ENCODE measurements at regions not wholly inside any gene's neighbourhood (a gene's known extent, or its start where the extent isn't known, plus 50 kb on each side); places are given as distances from the start of the nearest gene placed in this dataset.

DNA sequence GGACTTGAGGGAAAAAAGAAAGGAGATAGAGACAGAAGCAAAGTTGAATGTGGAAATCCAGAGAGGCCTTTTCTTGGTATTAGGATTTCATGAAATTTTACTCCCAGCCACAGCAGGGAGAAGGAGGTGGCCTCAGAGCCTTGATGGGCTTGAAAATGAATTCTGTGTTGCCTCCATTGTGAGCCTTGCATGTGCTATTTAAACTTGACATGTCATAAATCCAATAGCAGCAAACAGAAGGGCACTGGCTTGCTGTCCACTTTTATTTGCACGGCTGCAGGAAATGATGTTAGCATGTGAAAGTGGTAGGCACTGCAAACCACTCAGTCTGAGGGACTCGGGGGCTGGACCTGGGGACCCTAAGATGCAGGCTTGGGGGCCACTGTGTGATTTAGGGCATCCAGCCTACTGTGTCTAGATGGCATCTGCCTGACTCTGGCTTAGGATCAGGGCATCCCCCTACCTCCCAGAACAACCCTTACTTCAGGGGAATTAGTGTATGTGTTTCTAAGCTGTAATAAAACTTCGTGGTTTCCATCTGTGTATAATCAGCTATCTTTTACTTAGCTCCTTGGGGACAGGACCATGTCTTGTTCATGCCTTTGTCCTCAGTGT is 139.1 kb upstream of the SKOR2 start:
- Histone ChIP-seq H3K4me3 (no peak overlapping the region), H3K27me3 (replicated peaks; ENCODE audit: insufficient read depth) (no peaks in the 10 kb centered on the region), H3K4me1 (ENCODE audit: control insufficient read depth in 1 of 2, low read depth in 2 of 2) (no peaks in the 10 kb centered on the region), H3K9me3 (no peaks in the 10 kb centered on the region), H3K36me3 (no peaks in the 10 kb centered on the region), H3K27ac (no peak overlapping the region)
- DNase-seq (ENCODE audit: low spot score) (no peak), ATAC-seq (ENCODE audit: insufficient number of reproducible peaks, low FRiP score, low read depth) (no peak)
- TF ChIP-seq, protein P1, sequence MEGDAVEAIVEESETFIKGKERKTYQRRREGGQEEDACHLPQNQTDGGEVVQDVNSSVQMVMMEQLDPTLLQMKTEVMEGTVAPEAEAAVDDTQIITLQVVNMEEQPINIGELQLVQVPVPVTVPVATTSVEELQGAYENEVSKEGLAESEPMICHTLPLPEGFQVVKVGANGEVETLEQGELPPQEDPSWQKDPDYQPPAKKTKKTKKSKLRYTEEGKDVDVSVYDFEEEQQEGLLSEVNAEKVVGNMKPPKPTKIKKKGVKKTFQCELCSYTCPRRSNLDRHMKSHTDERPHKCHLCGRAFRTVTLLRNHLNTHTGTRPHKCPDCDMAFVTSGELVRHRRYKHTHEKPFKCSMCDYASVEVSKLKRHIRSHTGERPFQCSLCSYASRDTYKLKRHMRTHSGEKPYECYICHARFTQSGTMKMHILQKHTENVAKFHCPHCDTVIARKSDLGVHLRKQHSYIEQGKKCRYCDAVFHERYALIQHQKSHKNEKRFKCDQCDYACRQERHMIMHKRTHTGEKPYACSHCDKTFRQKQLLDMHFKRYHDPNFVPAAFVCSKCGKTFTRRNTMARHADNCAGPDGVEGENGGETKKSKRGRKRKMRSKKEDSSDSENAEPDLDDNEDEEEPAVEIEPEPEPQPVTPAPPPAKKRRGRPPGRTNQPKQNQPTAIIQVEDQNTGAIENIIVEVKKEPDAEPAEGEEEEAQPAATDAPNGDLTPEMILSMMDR (IDR thresholded peaks at IDR 0.05): no peak

DNA sequence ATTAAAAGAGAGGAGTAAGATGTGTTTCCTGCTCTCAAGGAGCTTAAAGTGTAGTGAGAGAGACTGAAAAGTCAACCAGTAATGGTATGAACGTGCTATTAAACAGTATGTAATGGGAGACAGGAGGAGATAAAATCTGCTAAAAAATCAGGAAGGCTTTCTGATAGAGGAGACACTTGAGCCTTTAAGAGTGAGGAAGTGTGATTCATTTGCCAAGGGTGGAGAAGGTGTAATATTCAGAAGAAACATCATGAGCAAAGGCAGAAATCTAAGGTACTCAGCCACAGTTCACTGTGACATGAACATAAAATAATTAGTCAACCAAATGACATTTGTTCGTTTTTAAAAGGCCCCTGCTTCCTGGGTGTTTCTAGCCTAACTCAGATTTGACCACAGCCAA is 137.8 kb upstream of the SKOR2 start:
- Histone ChIP-seq H3K4me3 (no peak overlapping the region), H3K27ac (no peak overlapping the region), H3K36me3 (no peaks in the 10 kb centered on the region), H3K9me3 (no peaks in the 10 kb centered on the region), H3K4me1 (ENCODE audit: control insufficient read depth in 1 of 2, low read depth in 2 of 2) (no peaks in the 10 kb centered on the region), H3K27me3 (replicated peaks; ENCODE audit: insufficient read depth) (no peaks in the 10 kb centered on the region)
- no peak for DNase-seq (ENCODE audit: low spot score)
- TF ChIP-seq, protein P1 (IDR thresholded peaks at IDR 0.05): no peak
- ATAC-seq (ENCODE audit: insufficient number of reproducible peaks, low FRiP score, low read depth): no peak

DNA sequence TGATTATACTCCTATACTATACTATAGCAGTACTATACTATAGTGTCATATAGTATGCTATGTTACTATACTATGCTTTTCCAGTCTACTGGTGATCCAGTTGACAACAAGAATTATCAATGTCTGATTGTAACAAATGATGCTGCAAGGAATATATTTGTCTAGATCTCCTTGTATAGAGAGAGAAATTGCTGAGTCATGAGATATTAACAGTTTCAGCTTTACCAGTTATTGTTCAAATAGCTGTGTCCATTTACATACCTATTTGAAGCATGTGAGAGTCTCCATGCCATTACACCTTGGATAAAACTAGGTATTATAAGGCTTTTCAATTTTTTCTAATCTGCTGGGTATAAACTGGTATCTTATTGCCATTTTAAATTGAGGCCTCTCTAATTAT is 136.4 kb upstream of the SKOR2 start:
- Histone ChIP-seq H3K36me3 (no peaks in the 10 kb centered on the region), H3K27ac (no peak overlapping the region), H3K27me3 (replicated peaks; ENCODE audit: insufficient read depth) (no peaks in the 10 kb centered on the region), H3K4me3 (no peak overlapping the region), H3K4me1 (ENCODE audit: control insufficient read depth in 1 of 2, low read depth in 2 of 2) (no peaks in the 10 kb centered on the region), H3K9me3 (no peaks in the 10 kb centered on the region)
- no peak for ATAC-seq (ENCODE audit: insufficient number of reproducible peaks, low FRiP score, low read depth)
- no peak for DNase-seq (ENCODE audit: low spot score)
- TF ChIP-seq, protein P1 (IDR thresholded peaks at IDR 0.05): no peak

DNA sequence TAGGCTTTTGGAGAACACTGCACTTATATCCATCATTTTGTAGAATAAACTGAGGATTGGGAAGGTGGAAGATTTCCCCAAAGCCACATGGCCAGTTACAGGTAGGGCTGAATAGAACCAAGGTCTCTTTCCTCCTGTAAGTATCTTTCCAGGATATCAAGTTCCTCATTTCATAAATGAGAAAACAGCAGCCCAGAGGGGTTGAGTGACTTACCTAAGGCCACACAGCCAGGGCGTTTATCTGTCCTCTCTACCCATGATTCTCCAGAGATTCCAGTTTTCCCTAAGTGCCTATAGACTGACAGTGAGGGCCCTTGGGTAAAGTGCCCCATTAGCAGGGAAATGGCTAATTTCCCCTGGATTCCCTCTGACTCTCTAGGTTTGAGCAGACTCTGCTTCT is 132.3 kb upstream of the SKOR2 start:
- Histone ChIP-seq H3K4me3 (no peak overlapping the region), H3K9me3 (no peaks in the 10 kb centered on the region), H3K4me1 (ENCODE audit: control insufficient read depth in 1 of 2, low read depth in 2 of 2) (no peaks in the 10 kb centered on the region), H3K27me3 (replicated peaks; ENCODE audit: insufficient read depth) (no peaks in the 10 kb centered on the region), H3K36me3 (no peaks in the 10 kb centered on the region), H3K27ac (no peak overlapping the region)
- TF ChIP-seq, protein P1 (IDR thresholded peaks at IDR 0.05): no peak
- DNase-seq (ENCODE audit: low spot score) (no peak), ATAC-seq (ENCODE audit: insufficient number of reproducible peaks, low FRiP score, low read depth) (no peak)

DNA sequence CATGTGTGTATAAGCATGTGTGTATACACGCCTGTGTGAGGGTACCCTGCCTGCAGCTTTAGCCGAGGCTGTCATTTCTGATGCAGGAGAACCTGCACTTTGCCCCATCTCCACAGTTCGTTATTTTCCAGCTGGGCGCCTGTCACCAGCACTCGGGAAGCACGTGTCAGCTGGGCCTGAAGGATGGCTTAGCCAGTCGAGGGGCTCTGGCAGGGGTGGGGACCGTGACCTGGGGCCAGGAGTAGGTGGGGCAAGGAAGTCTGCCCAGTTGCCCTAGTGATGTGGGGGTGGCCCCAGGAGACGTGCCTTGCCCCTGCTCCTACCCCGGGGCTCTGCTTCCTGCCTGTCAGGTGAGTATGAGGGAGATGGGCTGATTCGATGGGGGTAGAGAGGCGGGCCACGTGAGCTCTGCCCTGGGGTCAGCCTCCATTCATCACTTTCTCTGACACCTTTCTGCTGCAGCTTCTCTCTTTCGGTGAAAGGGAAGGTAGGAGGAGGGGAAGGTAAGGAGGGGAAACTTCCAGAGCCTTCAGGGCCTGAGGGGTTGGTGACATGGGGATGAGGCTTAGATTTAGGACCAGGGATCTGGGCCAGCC is 130.6 kb upstream of the SKOR2 start:
- no peak overlapping the region for H3K4me3 ChIP-seq
- no peak overlapping the region for H3K27ac ChIP-seq
- TF ChIP-seq, protein P1 (IDR thresholded peaks at IDR 0.05): no peak
- H3K9me3 ChIP-seq: no peaks in the 10 kb centered on the region
- H3K27me3 ChIP-seq (replicated peaks; ENCODE audit: insufficient read depth): no peaks in the 10 kb centered on the region
- H3K4me1 ChIP-seq (ENCODE audit: control insufficient read depth in 1 of 2, low read depth in 2 of 2): no peaks in the 10 kb centered on the region
- H3K36me3 ChIP-seq: no peaks in the 10 kb centered on the region
- ATAC-seq (ENCODE audit: insufficient number of reproducible peaks, low FRiP score, low read depth) (no peak), DNase-seq (ENCODE audit: low spot score) (no peak)

Measured in thoracic aorta (tissue), 2 donors.